Activated CD8-positive, alpha-beta memory T cell treated with anti-CD3 and anti-CD28 coated beads, Interleukin-2, amount 50 U/mL, for 4 hours (primary cell): ENCODE measurements at regions not wholly inside any gene's neighbourhood (a gene's known extent, or its start where the extent isn't known, plus 50 kb on each side); places are given as distances from the start of the nearest gene placed in this dataset.
"Not testable (repeated sequence)": the region's sequence is repeated elsewhere in the genome, so short reads cannot be mapped to it uniquely, and the experiment has no call there.

ENCODE experiments used
- DNase-seq: peaks from one replicate; pipeline ENCODE4 v3.0.0-alpha.2; 2020

- DNase-seq, result no peak
These were observed 142.2 kb downstream of the MZT1 start for GRCh38 chr13:72585254-72585653.

- DNase-seq, result no peak
These were observed 156.2 kb downstream of the MZT1 start for GRCh38 chr13:72571191-72571590.

DNA sequence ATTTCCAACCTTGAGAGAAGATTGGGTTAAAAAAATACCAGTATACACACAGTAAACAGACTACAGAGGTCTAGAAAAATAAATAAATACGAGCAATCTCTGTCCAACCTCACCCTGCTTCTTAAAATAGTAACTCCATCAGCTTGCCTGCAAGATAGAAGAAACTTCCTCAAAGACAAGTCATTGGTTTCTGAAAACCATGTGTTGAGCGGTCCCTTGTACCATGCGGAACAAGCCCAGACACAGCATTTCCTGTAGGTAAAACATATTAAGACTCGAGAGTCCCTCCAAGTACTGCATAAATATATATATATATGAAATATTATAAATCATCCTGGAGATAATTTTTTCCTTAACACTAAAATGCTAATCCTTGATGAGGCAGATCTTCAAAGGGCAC, 157.4 kb downstream of the MZT1 start:
- DNase-seq, result no peak

- no peak for DNase-seq
These were observed 159.9 kb downstream of the MZT1 start for GRCh38 chr13:72567566-72567965.

GRCh38 chr13:72566526-72566925, 160.9 kb downstream of the MZT1 start:
- no peak for DNase-seq

- DNase-seq, result no peak
These were observed 161.5 kb downstream of the MZT1 start for GRCh38 chr13:72565893-72566292.

DNA sequence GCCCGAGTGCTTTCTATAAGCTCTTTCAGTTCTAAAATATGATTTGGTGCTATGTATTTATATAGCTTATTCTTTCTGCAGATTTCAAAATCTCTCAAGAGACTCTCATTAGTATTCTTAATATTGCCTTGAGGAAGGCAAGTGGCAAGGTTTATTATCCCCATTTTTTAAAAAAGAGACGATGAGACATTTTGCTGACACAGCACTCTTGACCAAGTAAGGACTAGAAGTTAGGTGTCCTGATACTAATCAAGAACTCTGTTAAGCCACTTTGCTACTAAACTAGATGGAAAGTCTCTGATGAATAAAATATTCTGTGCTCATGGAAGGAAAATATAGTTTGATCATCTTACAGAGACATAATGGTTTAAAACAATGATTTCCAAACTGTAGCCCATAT, 164.7 kb downstream of the MZT1 start:
- no peak for DNase-seq

DNA sequence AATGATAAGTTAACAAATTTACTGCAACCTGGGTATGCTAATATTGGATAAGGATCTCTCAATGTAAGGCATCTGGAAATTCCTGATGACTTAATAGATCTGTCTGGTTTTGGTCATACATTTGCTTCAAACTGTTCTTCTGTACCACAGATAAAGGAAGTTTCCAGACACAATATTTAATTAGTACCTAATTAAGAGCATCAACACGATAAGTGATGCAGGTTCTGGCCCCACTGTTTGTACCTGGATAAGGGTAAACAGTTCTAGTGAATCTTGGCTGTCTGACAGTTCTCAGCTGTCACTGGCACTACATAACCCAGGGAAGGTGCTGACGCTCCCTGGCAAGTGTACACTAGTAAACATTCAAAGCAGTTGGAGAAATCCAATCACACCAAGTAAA, 165.6 kb downstream of the MZT1 start:
- DNase-seq, result no peak

DNA sequence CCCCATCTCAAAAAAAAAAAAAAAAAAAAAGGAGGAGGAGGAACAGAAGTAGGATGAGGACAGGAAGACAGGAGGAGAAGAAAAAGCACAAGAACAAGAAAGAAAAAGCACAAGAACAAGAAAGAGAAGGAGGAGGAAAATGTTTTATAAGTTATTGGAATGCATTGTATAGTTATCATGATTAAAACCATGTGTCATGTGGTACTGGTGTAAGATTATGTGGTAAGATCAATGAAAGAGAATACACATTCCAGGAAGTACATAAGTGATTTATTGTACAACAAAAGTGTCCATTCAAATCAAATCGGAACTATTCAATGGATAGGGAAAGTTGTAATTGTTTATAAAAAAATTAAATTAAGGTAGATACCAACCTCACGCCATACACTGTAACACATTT, 167.7 kb downstream of the MZT1 start:
- DNase-seq, result no peak

GRCh38 chr13:72556945-72557344, 170.5 kb downstream of the MZT1 start:
- DNase-seq, result no peak

- no peak for DNase-seq
These were observed 171.8 kb downstream of the MZT1 start for GRCh38 chr13:72555601-72556000.

- DNase-seq, result no peak
These were observed 174.7 kb downstream of the MZT1 start for GRCh38 chr13:72552731-72553130.

- DNase-seq, result not testable (repeated sequence)
These were observed 181.5 kb downstream of the MZT1 start for GRCh38 chr13:72545895-72546294.

- DNase-seq, result no peak
These were observed 182.3 kb downstream of the MZT1 start for GRCh38 chr13:72545030-72545719.

DNA sequence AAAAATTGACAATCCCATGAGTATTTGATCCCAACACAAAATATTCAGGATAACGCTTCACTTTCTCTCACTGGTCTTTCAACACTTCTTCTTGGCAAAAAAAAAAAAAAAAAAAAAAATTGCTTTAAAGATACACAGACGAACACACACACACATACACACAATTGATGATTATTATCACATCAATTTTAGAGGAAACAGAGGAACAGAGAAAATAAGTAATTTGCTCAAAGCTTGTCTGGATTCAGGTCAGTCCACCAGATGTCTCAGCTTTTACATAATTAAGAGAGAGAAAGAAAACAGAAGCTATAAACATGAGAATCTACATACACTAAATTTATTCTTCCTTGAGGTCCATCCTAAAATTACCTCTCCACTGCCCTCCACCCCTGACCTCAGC, 183.4 kb downstream of the MZT1 start:
- DNase-seq, result no peak

GRCh38 chr13:72542241-72542640, 185.2 kb downstream of the MZT1 start:
- DNase-seq, result no peak

DNA sequence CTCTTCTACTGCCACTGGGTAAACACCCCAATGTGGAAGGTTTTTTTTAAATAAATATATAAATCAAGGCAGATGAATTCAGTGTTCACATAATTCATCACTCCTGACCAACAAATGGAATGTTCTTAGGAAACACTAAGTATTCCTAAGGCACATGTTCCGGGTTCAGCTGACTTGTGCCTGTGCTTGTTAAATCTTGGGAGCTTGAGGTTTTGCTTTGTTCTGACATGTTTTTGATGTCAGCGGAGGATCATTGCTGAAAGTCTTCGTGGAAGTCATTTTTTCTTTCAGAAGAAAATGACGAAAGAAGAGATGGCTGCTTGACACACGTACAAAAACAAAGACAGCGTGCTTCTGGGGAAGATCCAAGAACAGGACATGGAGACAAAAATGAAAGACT, 185.8 kb downstream of the MZT1 start:
- DNase-seq, result no peak

GRCh38 chr13:72540881-72541280, 186.5 kb downstream of the MZT1 start:
- no peak for DNase-seq

- DNase-seq, result no peak
These were observed 187.5 kb downstream of the MZT1 start for GRCh38 chr13:72539925-72540324.

- no peak for DNase-seq
These were observed 189.6 kb downstream of the MZT1 start for GRCh38 chr13:72537782-72538181.

DNA sequence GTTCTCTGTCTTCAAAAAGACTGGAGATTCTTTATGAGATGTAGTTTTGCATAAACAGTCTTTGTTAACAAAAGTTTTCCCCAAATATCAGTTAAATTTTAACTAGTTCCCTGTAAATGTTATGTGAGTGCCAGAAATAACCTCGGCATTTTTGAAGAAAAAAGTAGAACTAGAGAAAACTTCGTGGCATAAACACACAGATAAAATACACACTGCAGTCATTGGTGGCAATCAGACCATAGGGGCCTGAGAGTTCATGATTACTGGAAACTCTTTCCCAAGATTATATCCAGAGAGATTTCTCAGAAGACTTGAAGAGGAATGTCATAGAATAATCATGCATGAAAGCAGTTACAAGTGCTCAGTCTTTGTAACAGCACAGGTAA, 190.0 kb downstream of the MZT1 start:
- no peak for DNase-seq

DNA sequence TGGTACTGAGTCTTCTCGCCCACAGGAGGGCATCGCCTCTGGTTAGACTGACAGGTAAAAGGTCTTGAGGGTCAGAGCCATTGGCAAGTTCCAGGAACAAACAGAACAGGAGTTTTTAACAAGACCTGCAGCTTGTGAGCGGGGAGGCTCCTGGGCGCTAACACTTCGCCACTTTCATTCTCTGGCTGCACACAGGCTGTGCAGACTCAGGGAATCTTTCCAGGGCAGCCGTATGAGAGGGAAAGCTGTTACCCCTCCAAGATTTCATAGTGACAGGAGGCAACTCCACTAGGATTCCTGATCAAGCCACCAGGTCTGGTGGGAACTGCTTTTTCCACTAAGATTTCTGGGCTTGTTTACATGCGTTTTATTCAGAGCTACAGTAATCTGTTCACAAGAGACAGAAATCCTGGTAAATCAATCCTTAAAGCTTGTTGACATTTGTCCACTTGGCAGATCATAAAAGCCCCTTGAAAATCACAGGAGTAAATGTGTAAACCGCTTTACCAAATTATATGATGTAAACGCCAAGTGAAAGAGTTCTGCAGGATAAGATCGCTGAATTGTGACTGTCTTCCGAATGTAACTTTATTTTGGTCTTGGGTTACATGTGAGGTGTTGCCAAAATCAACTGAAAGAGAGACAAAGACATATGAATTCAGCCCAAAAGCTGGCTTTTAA, 190.6 kb downstream of the MZT1 start:
- no peak for DNase-seq

DNA sequence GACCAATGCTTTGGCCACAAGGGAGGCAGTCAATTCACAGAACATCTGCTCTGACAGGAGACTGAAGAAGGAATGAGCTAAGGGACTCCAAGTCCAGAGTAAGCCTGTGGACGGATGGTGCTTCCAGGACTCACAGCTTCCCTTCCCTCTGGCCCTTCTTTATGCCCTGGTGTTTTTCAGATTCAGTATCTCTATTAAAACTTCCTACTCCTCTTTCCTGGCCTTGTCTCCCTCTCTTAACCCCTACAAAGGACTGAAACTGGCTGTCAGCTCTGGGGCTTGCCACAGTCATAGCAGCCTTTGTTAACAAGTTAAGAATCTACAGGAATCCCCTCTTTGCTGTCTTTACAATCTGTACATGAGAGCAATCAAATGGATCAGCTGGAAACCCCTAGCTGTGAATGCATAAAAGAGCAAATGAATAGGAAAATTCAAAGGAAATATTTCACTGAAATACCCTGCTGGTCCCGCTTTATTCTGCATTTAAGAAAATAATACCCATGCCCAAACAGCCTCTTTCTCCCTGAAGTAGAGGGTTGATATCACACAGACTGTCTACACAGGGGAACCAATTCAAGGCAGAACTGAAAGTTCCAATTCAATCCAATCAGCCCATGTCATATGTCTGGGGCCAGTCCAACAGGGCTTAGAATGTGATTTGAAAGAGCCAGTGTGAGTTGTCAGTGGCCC, 192.3 kb downstream of the MZT1 start:
- no peak for DNase-seq

DNA sequence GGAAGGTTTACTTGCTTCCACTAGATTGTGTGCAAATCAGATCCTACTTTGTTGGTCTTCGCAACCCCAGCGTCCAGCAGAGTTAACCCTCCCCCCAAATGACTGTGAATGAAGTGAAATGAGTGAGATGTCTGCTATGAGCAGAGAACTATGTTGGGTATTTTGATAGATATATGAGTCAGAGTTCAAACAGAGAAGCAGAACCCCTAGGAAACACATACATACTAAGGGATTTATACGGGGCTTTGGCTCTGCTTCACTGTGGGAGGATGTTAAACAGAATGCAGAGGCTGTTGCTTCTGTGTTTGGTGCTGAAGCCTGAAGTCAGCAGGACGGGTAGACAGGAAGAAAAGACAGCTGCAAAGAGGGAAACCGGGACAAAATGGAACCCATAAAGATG, 197.0 kb downstream of the MZT1 start:
- DNase-seq, result no peak
